ENCODE measurements at regions not wholly inside any gene's neighbourhood (a gene's known extent, or its start where the extent isn't known, plus 50 kb on each side); places are given as distances from the start of the nearest gene placed in this dataset.
"Not testable (repeated sequence)": the region's sequence is repeated elsewhere in the genome, so short reads cannot be mapped to it uniquely, and the experiment has no call there.

DNA sequence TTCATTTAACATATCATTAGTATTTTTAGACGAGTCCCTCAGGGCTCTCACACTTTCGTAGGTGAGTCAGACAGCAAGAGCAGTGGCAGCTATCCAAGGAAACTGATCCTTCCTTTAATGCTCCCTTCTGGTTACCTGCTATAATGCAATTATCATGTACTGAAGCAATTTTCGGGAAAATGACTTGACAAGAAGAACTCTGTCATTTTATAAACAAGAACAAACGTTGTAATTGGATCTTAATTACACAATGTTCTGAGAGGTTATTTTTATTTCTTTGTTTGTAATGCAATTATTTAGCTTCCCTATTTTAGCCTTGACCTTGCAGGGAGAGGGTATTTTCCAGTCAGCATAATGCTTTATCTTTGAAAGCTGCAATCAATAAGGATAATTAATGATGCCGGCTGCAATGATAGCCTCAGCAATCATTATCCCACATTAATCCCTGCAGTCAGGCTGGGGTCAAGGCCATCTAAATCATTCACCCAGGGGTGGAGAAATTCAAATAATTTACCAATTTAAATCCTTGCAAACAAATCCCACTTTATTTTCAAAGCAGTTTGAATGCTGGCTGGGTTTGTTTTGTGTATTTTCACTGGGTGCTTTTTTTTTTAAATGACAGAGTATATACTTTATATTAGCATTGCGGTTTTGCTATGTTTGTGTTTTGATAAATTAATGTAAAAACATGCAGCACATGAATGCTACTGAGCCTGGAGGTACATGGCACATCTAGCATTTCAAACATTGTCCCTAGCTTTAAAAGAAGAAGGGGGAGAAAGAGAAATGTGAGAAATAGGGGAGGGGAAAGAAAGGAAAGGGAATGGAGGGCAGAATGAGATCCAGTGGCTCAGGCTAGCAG, 249.9 kb downstream of the SHOX2 start:
- H3K27me3 ChIP-seq (ENCODE audit: insufficient read depth, low read length): no peaks in the 10 kb centered on the region
- H3K27ac ChIP-seq (ENCODE audit: low read depth, low read length, poor library complexity, severe bottlenecking): no peak overlapping the region
- no peak for TF ChIP-seq CTCF (IDR thresholded peaks at IDR 0.05; ENCODE audit: low read length)
- no peak for TF ChIP-seq EZH2 (IDR thresholded peaks at IDR 0.05; ENCODE audit: borderline replicate concordance, low read length)
- no peaks in the 10 kb centered on the region for H3K9me2 ChIP-seq (ENCODE audit: low read depth, low read length)
- no peaks in the 10 kb centered on the region for H3K36me3 ChIP-seq (ENCODE audit: insufficient read depth, low read length)
- H3K4me1 ChIP-seq (ENCODE audit: insufficient read depth, low read length, severe bottlenecking): no peaks in the 10 kb centered on the region
- peaks cover 4% of the 10 kb centered on the region; the same call in 1 of the 2 replicates for H3K9me3 ChIP-seq (ENCODE audit: low read length)
- H3F3A ChIP-seq (ENCODE audit: insufficient read depth, low read length): no peaks in the 10 kb centered on the region
- H2AFZ ChIP-seq (ENCODE audit: low read length): no peak overlapping the region
- H3K79me2 ChIP-seq (ENCODE audit: insufficient read depth, low read length): no peaks in the 10 kb centered on the region
- H3K9ac ChIP-seq (ENCODE audit: low read length): no peak overlapping the region
- H3K4me2 ChIP-seq (ENCODE audit: low read length): no peak overlapping the region
- no peak overlapping the region for H3K4me3 ChIP-seq (ENCODE audit: low read depth, low read length, poor library complexity, severe bottlenecking)
- no peaks in the 10 kb centered on the region for H4K20me1 ChIP-seq (ENCODE audit: insufficient read depth, low read length)

DNA sequence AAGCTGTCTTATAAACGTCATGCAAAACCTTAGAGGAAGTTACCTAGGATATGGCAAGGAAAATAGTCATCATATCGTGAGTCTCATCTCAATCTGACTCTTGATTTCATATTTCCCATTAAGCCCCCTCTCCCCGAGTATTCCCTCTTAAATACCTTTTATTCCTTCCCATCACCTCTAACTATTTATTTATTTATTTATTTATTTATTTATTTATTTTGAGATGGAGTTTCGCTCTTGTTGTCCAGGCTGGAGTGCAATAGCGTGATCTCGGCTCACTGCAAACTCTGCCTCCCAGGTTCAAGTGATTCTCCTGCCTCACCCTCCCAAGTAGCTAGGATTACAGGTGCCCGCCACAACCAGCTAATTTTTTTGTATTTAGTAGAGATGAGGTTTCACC, 260.4 kb downstream of the SHOX2 start:
- H3K27me3 ChIP-seq (ENCODE audit: insufficient read depth, low read length); H3F3A ChIP-seq (ENCODE audit: insufficient read depth, low read length); H2AFZ ChIP-seq (ENCODE audit: low read length); H3K9ac ChIP-seq (ENCODE audit: low read length); H3K4me3 ChIP-seq (ENCODE audit: low read depth, low read length, poor library complexity, severe bottlenecking); H3K4me2 ChIP-seq (ENCODE audit: low read length); H3K9me2 ChIP-seq (ENCODE audit: low read depth, low read length); H3K4me1 ChIP-seq (ENCODE audit: insufficient read depth, low read length, severe bottlenecking); H4K20me1 ChIP-seq (ENCODE audit: insufficient read depth, low read length); H3K36me3 ChIP-seq (ENCODE audit: insufficient read depth, low read length); H3K9me3 ChIP-seq (ENCODE audit: low read length); H3K27ac ChIP-seq (ENCODE audit: low read depth, low read length, poor library complexity, severe bottlenecking); H3K79me2 ChIP-seq (ENCODE audit: insufficient read depth, low read length): not testable (repeated sequence)

- Histone ChIP-seq H3K4me2 (ENCODE audit: low read length) (no peak overlapping the region), H3K9ac (ENCODE audit: low read length) (no peak overlapping the region), H3K4me3 (ENCODE audit: low read depth, low read length, poor library complexity, severe bottlenecking) (no peak overlapping the region), H3K9me3 (ENCODE audit: low read length) (no peaks in the 10 kb centered on the region), H3F3A (ENCODE audit: insufficient read depth, low read length) (no peaks in the 10 kb centered on the region), H3K9me2 (ENCODE audit: low read depth, low read length) (no peaks in the 10 kb centered on the region), H3K27ac (ENCODE audit: low read depth, low read length, poor library complexity, severe bottlenecking) (no peak overlapping the region), H3K36me3 (ENCODE audit: insufficient read depth, low read length) (no peaks in the 10 kb centered on the region), H2AFZ (ENCODE audit: low read length) (no peak overlapping the region), H3K27me3 (ENCODE audit: insufficient read depth, low read length) (no peaks in the 10 kb centered on the region), H3K4me1 (ENCODE audit: insufficient read depth, low read length, severe bottlenecking) (no peaks in the 10 kb centered on the region), H3K79me2 (ENCODE audit: insufficient read depth, low read length) (no peaks in the 10 kb centered on the region), H4K20me1 (ENCODE audit: insufficient read depth, low read length) (no peaks in the 10 kb centered on the region)
- no peak for TF ChIP-seq EZH2 (IDR thresholded peaks at IDR 0.05; ENCODE audit: borderline replicate concordance, low read length)
- no peak for TF ChIP-seq CTCF (IDR thresholded peaks at IDR 0.05; ENCODE audit: low read length)
Measured at GRCh38 chr3:157844800-157845565, 261.2 kb downstream of the SHOX2 start.
